DOHH2 (cell line): ENCODE measurements at regions not wholly inside any gene's neighbourhood (a gene's known extent, or its start where the extent isn't known, plus 50 kb on each side); places are given as distances from the start of the nearest gene placed in this dataset.

Source experiments
- CTCF ChIP-seq: fragments of 200-600 bp; sonication (generic); IDR thresholded peaks from one replicate; pipeline ENCODE4 v1.5.1; 2014; ENCODE audit warnings: antibody characterized with exemption, mild to moderate bottlenecking, low read depth, low read length; ENCODE audit not compliant: poor library complexity, severe bottlenecking
- EZH2phosphoT487 ChIP-seq: fragments of 200-600 bp; sonication (generic); IDR thresholded peaks from 2 replicates; pipeline ENCODE4 v1.6.1; 2017; ENCODE audit warnings: borderline replicate concordance, mild to moderate bottlenecking, antibody characterized with exemption, low read length, moderate library complexity, mixed read lengths

GRCh38 chr5:104177651-104178050, 615.1 kb upstream of the NUDT12 start:
- TF ChIP-seq CTCF: no peak
- TF ChIP-seq EZH2phosphoT487: no peak
